ENCODE measurements at regions not wholly inside any gene's neighbourhood (a gene's known extent, or its start where the extent isn't known, plus 50 kb on each side); places are given as distances from the start of the nearest gene placed in this dataset.

- DNase-seq (ENCODE audit: low read depth): no peak
- TF ChIP-seq, protein P1, sequence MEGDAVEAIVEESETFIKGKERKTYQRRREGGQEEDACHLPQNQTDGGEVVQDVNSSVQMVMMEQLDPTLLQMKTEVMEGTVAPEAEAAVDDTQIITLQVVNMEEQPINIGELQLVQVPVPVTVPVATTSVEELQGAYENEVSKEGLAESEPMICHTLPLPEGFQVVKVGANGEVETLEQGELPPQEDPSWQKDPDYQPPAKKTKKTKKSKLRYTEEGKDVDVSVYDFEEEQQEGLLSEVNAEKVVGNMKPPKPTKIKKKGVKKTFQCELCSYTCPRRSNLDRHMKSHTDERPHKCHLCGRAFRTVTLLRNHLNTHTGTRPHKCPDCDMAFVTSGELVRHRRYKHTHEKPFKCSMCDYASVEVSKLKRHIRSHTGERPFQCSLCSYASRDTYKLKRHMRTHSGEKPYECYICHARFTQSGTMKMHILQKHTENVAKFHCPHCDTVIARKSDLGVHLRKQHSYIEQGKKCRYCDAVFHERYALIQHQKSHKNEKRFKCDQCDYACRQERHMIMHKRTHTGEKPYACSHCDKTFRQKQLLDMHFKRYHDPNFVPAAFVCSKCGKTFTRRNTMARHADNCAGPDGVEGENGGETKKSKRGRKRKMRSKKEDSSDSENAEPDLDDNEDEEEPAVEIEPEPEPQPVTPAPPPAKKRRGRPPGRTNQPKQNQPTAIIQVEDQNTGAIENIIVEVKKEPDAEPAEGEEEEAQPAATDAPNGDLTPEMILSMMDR (IDR thresholded peaks at IDR 0.05; ENCODE audit: insufficient read depth, low read depth, low read length, missing control alignments): no peak
- H3K4me3 ChIP-seq (ENCODE audit: low read length): no peak overlapping the region
Measured at GRCh38 chr1:82348487-82348886, 547.8 kb downstream of the ADGRL2 start.

DNA sequence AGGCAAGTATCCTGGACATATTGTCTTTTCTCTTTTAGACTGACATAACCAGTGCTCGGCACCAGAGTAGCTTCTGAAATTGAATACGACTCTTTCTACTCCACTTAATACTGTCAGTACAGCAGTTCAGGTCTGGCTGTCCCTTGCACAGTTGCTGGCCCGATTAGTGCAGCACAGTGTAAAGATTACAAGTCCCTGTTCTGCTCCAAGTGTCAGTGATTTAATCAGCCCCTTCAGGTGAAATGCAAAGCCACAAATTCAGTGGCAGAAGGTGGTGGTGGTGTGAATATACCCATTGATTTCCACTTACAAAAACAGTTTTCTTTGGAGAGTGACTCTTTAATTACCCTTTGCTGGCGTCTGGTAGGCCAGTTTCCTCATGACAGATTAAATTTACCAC lies 545.4 kb downstream of the ADGRL2 start:
- DNase-seq (ENCODE audit: low read depth): no peak
- TF ChIP-seq, protein P1 (IDR thresholded peaks at IDR 0.05; ENCODE audit: insufficient read depth, low read depth, low read length, missing control alignments): no peak
- H3K4me3 ChIP-seq (ENCODE audit: low read length): no peak overlapping the region

DNA sequence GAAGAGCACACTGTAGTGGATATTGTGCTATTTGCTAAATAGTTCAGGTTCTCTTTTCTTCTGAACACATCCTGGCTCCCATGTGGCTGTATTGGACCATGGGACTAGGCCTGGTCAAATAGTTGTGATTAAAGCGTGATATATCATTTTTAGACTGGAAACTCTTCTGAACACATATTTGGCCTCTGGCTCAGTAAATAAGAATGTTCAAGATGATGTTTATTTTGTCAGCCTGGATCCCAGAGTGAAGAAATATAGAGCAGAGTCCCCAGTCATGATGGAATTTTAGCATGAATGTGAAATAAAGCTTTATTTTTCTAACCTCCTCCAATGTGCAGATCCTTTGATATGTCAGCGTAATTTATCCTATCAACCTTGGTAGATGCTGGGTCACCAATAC lies 542.6 kb downstream of the ADGRL2 start:
- no peak for DNase-seq (ENCODE audit: low read depth)
- no peak overlapping the region for H3K4me3 ChIP-seq (ENCODE audit: low read length)
- TF ChIP-seq, protein P1 (IDR thresholded peaks at IDR 0.05; ENCODE audit: insufficient read depth, low read depth, low read length, missing control alignments): no peak

DNA sequence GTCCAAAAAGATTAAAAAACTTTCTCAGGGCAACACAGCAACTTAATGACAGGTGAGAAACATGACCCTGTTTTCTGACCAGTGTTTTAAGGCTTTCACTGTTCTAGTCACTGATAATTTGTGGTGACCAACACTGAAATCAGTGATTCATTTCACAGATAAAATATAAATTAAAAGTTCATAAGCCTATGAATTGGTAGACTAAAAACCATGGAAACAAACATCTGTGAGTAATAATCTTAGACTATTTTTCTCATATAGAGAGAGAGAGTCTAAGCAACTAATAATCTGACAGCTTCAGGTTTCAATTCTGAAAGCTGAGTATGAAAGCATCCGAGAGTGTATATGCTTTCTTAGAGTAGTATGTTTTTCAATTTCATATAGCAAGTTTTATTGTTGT lies 536.9 kb downstream of the ADGRL2 start:
- TF ChIP-seq, protein P1 (IDR thresholded peaks at IDR 0.05; ENCODE audit: insufficient read depth, low read depth, low read length, missing control alignments): no peak
- no peak overlapping the region for H3K4me3 ChIP-seq (ENCODE audit: low read length)
- no peak for DNase-seq (ENCODE audit: low read depth)

- no peak for DNase-seq (ENCODE audit: low read depth)
- no peak overlapping the region for H3K4me3 ChIP-seq (ENCODE audit: low read length)
- TF ChIP-seq, protein P1 (IDR thresholded peaks at IDR 0.05; ENCODE audit: insufficient read depth, low read depth, low read length, missing control alignments): no peak
Measured at GRCh38 chr1:82330330-82330729, 529.6 kb downstream of the ADGRL2 start.

DNA sequence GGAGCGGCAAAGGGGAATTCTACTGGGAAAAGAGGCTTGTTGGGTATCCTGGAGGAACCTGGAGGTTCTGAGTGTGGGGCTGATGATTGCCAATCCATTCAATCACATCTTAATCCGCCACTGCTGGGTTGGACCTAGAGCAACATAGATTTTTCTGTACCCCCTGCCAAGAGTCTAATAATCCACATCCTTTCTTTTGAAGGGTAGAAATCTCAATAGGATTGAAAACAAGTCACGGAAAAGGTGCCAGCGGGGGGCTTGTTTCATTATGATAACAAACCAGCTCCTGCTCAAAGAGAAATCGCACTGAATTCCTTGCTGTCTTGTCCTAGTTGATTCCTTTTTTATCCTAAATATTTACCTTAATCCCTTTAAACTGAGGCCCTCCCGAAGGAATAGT lies 528.5 kb downstream of the ADGRL2 start:
- DNase-seq (ENCODE audit: low read depth): no peak
- TF ChIP-seq, protein P1 (IDR thresholded peaks at IDR 0.05; ENCODE audit: insufficient read depth, low read depth, low read length, missing control alignments): no peak
- H3K4me3 ChIP-seq (ENCODE audit: low read length): no peak overlapping the region

GRCh38 chr1:82323144-82323841 lies 522.6 kb downstream of the ADGRL2 start:
- TF ChIP-seq, protein P1 (IDR thresholded peaks at IDR 0.05; ENCODE audit: insufficient read depth, low read depth, low read length, missing control alignments): no peak
- no peak for DNase-seq (ENCODE audit: low read depth)
- no peak overlapping the region for H3K4me3 ChIP-seq (ENCODE audit: low read length)
